GM21825 (cell line): ENCODE measurements at regions not wholly inside any gene's neighbourhood (a gene's known extent, or its start where the extent isn't known, plus 50 kb on each side); places are given as distances from the start of the nearest gene placed in this dataset.
"Not testable (repeated sequence)": the region's sequence is repeated elsewhere in the genome, so short reads cannot be mapped to it uniquely, and the experiment has no call there.

ENCODE experiments used
- ATAC-seq: cut with Tn5 transposase; IDR thresholded peaks from one replicate; pipeline ENCODE4 v1.9.1; 2021; ENCODE audit warnings: mild to moderate bottlenecking, moderate library complexity; ENCODE audit not compliant: unreplicated experiment

- ATAC-seq, result no peak
Measured at GRCh38 chr13:79898202-79898826, 417.4 kb downstream of the NDFIP2 start.

- no peak for ATAC-seq
Measured at GRCh38 chr13:79896851-79897250, 415.9 kb downstream of the NDFIP2 start.

- no peak for ATAC-seq
Measured at GRCh38 chr13:79895416-79895815, 414.5 kb downstream of the NDFIP2 start.

- ATAC-seq, result not testable (repeated sequence)
Measured at GRCh38 chr13:79887278-79887677, 406.3 kb downstream of the NDFIP2 start.

- ATAC-seq, result no peak
Measured at GRCh38 chr13:79886601-79887000, 405.6 kb downstream of the NDFIP2 start.

- no peak for ATAC-seq
Measured at GRCh38 chr13:79884890-79885289, 403.9 kb downstream of the NDFIP2 start.

- no peak for ATAC-seq
Measured at GRCh38 chr13:79883216-79883615, 402.3 kb downstream of the NDFIP2 start.

- ATAC-seq, result no peak
Measured at GRCh38 chr13:79880818-79881217, 399.9 kb downstream of the NDFIP2 start.

GRCh38 chr13:79874396-79875360, 393.7 kb downstream of the NDFIP2 start:
- ATAC-seq, result no peak

GRCh38 chr13:79871594-79871993, 390.6 kb downstream of the NDFIP2 start:
- ATAC-seq, result no peak

GRCh38 chr13:79870766-79871165, 389.8 kb downstream of the NDFIP2 start:
- ATAC-seq, result no peak

GRCh38 chr13:79870123-79870522, 389.2 kb downstream of the NDFIP2 start:
- ATAC-seq, result no peak

- ATAC-seq, result no peak
Measured at GRCh38 chr13:79869326-79869725, 388.4 kb downstream of the NDFIP2 start.

GRCh38 chr13:79867254-79867653, 386.3 kb downstream of the NDFIP2 start:
- no peak for ATAC-seq

- no peak for ATAC-seq
Measured at GRCh38 chr13:79866436-79866835, 385.5 kb downstream of the NDFIP2 start.

GRCh38 chr13:79862515-79862914, 381.6 kb downstream of the NDFIP2 start:
- ATAC-seq, result no peak

GRCh38 chr13:79861731-79862130, 380.8 kb downstream of the NDFIP2 start:
- no peak for ATAC-seq

GRCh38 chr13:79860791-79861190, 379.8 kb downstream of the NDFIP2 start:
- ATAC-seq, result no peak

- no peak for ATAC-seq
Measured at GRCh38 chr13:79859756-79860155, 378.8 kb downstream of the NDFIP2 start.

- ATAC-seq, result no peak
Measured at GRCh38 chr13:79853251-79853650, 372.3 kb downstream of the NDFIP2 start.

- ATAC-seq, result no peak
Measured at GRCh38 chr13:79851318-79851717, 370.4 kb downstream of the NDFIP2 start.
